GM12878 (cell line): ENCODE measurements at regions not wholly inside any gene's neighbourhood (a gene's known extent, or its start where the extent isn't known, plus 50 kb on each side); places are given as distances from the start of the nearest gene placed in this dataset.

Source experiments
- ATAC-seq: fragments of 200-7000 bp; cut with Tn5 transposase; 3 replicates; pipeline ENCODE4 v1.9.1; 2020; ENCODE audit warnings: mild to moderate bottlenecking, moderate library complexity
- BruUV-seq: library from RNA; stranded (reverse); fragments of 400-500 nt; replicated peaks from 2 replicates; lab custom pipeline; 2021; lab: Mats Ljungman, UMichigan
- CTCF ChIA-PET: fragments of 300-600 bp; sonication (Branson Sonifier 250); formaldehyde crosslinking; extraction: SDS; loops from one replicate; lab custom pipeline; 2021; ENCODE audit warnings: inconsistent platforms; lab: Yijun Ruan, JAX
- POLR2A ChIA-PET: fragments of 350-600 bp; formaldehyde crosslinking; extraction: SDS; loops from one replicate; lab custom pipeline; 2021; ENCODE audit warnings: inconsistent platforms; lab: Charles Lee
- RAD21 ChIA-PET: fragments of 300-600 bp; sonication (Branson Sonifier 250); formaldehyde crosslinking; loops from one replicate; lab custom pipeline; 2023; ENCODE audit warnings: antibody characterized with exemption; ENCODE audit not compliant: unreplicated experiment; lab: Charles Lee
- SMC1A ChIA-PET: fragments of 300-600 bp; sonication (Branson Sonifier 250); formaldehyde crosslinking; loops from one replicate; lab custom pipeline; 2023; ENCODE audit not compliant: unreplicated experiment, uncharacterized antibody; lab: Charles Lee
- DNase-seq: peaks from one replicate; pipeline ENCODE4 v3.0.0-alpha.2; 2011; ENCODE audit warnings: low read depth, low spot score
- FAIRE-seq: peaks from 3 replicates; lab custom pipeline; 2011; peaks lifted over from hg19 to GRCh38; lab: Jason Lieb, UNC
- H2AFZ ChIP-seq: 2 replicates; pipeline ENCODE4 v1.6.0; 2011; ENCODE audit warnings: low read depth, low read length, control low read depth; ENCODE audit not compliant: control insufficient read depth
- H3K27ac ChIP-seq: 2 replicates; pipeline ENCODE4 v1.5.1; 2011; ENCODE audit warnings: control low read depth; ENCODE audit not compliant: control insufficient read depth, insufficient read depth
- H3K27me3 ChIP-seq, 2 experiments: replicated peaks in 1 of 2; 2 replicates each; pipeline versions ENCODE4 v1.6.0 to v1.6.1; 2011; ENCODE audit warnings: low read length in 1 of 2; ENCODE audit not compliant: control insufficient read depth in 2 of 2, insufficient read depth in 2 of 2
- H3K36me3 ChIP-seq, 2 experiments: 2 replicates each; pipeline ENCODE4 v1.5.1; 2011; ENCODE audit warnings: low read length in 1 of 2; ENCODE audit not compliant: control insufficient read depth in 2 of 2, insufficient read depth in 2 of 2
- H3K4me1 ChIP-seq: 2 replicates; pipeline ENCODE4 v1.6.1; 2011; ENCODE audit warnings: mild to moderate bottlenecking, low read length, moderate library complexity, mixed read lengths; ENCODE audit not compliant: control insufficient read depth, insufficient read depth
- H3K4me2 ChIP-seq: 2 replicates; pipeline ENCODE4 v1.6.0; 2011; ENCODE audit warnings: control low read depth; ENCODE audit not compliant: control insufficient read depth, insufficient read depth
- H3K4me3 ChIP-seq: fragments of 200-600 bp; sonication (generic); 2 replicates; pipeline ENCODE4 v1.5.1; 2016
- H3K79me2 ChIP-seq: 2 replicates; pipeline ENCODE4 v1.6.0; 2011; ENCODE audit warnings: low read length; ENCODE audit not compliant: control insufficient read depth, insufficient read depth
- H3K9ac ChIP-seq: 2 replicates; pipeline ENCODE4 v1.8.0; 2011; ENCODE audit warnings: low read length, control low read depth, mixed read lengths; ENCODE audit not compliant: control insufficient read depth, insufficient read depth
- H3K9me3 ChIP-seq: replicated peaks from 3 replicates; pipeline ENCODE4 v1.5.1; 2011; ENCODE audit warnings: mild to moderate bottlenecking, low read length; ENCODE audit not compliant: control insufficient read depth, insufficient read depth
- H4K20me1 ChIP-seq: 2 replicates; pipeline ENCODE4 v1.6.0; 2011; ENCODE audit not compliant: control insufficient read depth, insufficient read depth
- CBX5 ChIP-seq: sonication (generic); IDR thresholded peaks from 2 replicates; pipeline ENCODE4 v1.6.1; 2016; ENCODE audit warnings: low read depth, moderate library complexity, mild to moderate bottlenecking, inconsistent platforms
- EZH2 ChIP-seq: IDR thresholded peaks from 2 replicates; pipeline ENCODE4 v1.6.1; 2012; ENCODE audit warnings: low read depth, mild to moderate bottlenecking, control low read depth, inconsistent platforms, low read length, borderline replicate concordance; ENCODE audit not compliant: control insufficient read depth
- IRF4 ChIP-seq: IDR thresholded peaks from 2 replicates; pipeline ENCODE4 v1.6.1; 2011; ENCODE audit warnings: low read depth, low read length
- JUND ChIP-seq: IDR thresholded peaks from 2 replicates; pipeline ENCODE4 v1.6.1; 2012; ENCODE audit warnings: low read depth, mild to moderate bottlenecking, low read length, improper control_type of control experiment, moderate library complexity
- RBBP5 ChIP-seq: fragments of 200-600 bp; sonication (generic); conservative IDR thresholded peaks from 2 replicates; pipeline ENCODE4 v1.6.1; 2016
- RELA ChIP-seq: fragments of 450-650 bp; IDR thresholded peaks from 2 replicates; pipeline ENCODE4 v1.8.0; 2014; ENCODE audit warnings: borderline replicate concordance; ENCODE audit not compliant: partially characterized antibody
- SIX5 ChIP-seq: IDR thresholded peaks from 2 replicates; pipeline ENCODE4 v1.6.1; 2011; ENCODE audit warnings: mild to moderate bottlenecking, low read depth, low read length, moderate library complexity; ENCODE audit not compliant: severe bottlenecking
- SMAD1 ChIP-seq: fragments of 450-650 bp; IDR thresholded peaks from 2 replicates; pipeline ENCODE4 v1.6.1; 2018; ENCODE audit warnings: mild to moderate bottlenecking, low read depth; ENCODE audit not compliant: partially characterized antibody
- SREBF1 ChIP-seq: IDR thresholded peaks from 2 replicates; pipeline ENCODE4 v1.6.1; 2012; ENCODE audit warnings: mild to moderate bottlenecking, low read length
- STAT3 ChIP-seq: IDR thresholded peaks from 2 replicates; pipeline ENCODE4 v1.6.1; 2011; ENCODE audit warnings: low read depth, low read length, improper control_type of control experiment
- SUPT20H ChIP-seq: IDR thresholded peaks from 2 replicates; pipeline ENCODE4 v1.6.1; 2011; ENCODE audit warnings: low read depth, mild to moderate bottlenecking, low read length, moderate library complexity, borderline replicate concordance; ENCODE audit not compliant: control insufficient read depth
- TCF12 ChIP-seq: IDR thresholded peaks from 2 replicates; pipeline ENCODE4 v1.6.1; 2011; ENCODE audit warnings: low read depth, mild to moderate bottlenecking, low read length
- ZNF217 ChIP-seq: fragments of 450-650 bp; IDR thresholded peaks from 2 replicates; pipeline ENCODE4 v1.6.1; 2017; ENCODE audit warnings: antibody characterized with exemption, mild to moderate bottlenecking
- WGBS: methylation state at CpG from one replicate; pipeline ENCODE4 v1.1.6; 2016; ENCODE audit warnings: low lambda C conversion rate; ENCODE audit not compliant: insufficient replicate concordance, insufficient coverage; ENCODE audit errors: missing lambda C conversion rate; 5-methylcytosine and 5-hydroxymethylcytosine counted together
- in situ Hi-C: fragments of 300-500 bp; cut with MboI; formaldehyde crosslinking; loops from 9 replicates; pipeline ENCODE4 v1.14.3; 2018; ENCODE audit warnings: mixed read lengths
- intact Hi-C: fragments of 100-400 bp; cut with micrococcal nuclease; formaldehyde crosslinking; loops from one replicate; pipeline ENCODE4 v1.14.2; 2022; ENCODE audit not compliant: unreplicated experiment
- TF ChIP-seq, protein P1 (sequence below): IDR thresholded peaks from 2 replicates; pipeline ENCODE4 v1.6.1; 2011; ENCODE audit warnings: low read depth, mild to moderate bottlenecking, low read length, moderate library complexity, borderline replicate concordance; ENCODE audit errors: extremely low read depth
- TF ChIP-seq, protein P2 (sequence below): fragments of 450-650 bp; IDR thresholded peaks from 2 replicates; pipeline ENCODE4 v1.6.1; 2016; ENCODE audit warnings: mild to moderate bottlenecking, moderate library complexity, borderline replicate concordance

DNA sequence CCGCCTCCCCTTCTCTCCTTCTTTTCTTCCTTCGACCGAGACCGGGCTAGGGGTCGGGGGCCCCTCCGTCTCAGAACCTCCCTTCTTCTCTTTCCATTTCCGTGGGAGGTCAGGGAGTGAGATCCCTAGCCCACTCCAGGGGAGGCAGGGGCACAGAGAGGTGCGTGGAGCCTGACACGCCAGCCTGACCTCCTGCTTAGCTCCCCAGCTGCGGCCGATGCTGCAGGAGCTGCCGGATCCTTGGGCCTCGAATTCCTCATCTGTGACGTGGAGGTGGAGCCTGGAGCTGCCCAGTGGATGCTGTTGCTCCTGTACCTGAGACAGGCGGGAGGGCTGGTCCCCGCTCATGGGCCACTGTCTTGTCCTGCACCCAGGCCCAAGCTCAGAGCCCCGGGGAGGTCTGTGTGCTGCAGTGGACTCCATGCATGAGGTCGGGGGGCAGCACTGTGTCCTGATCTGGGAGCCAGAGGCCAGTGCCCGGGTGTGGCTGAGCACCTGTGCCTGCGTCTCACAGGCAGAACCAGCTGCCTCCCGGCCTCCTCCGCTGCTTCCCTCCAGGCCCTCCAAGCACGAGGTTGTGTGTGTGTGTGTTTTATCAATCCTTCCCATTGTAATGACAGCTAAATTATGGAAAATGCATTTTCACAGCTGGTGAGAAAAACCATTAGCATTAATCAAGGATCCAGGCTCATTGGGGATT is 55.3 kb upstream of the TTC34 start:
- no TSS peak for BruUV-seq
- in situ Hi-C loops: no loop called here
- no peaks in the 10 kb centered on the region for H3K79me2 ChIP-seq
- no peaks in the 10 kb centered on the region; the same call in 2 of the 3 replicates for H3K9me3 ChIP-seq
- intact Hi-C loops: no loop called here
- TF ChIP-seq RELA (no peak), ZNF217 (no peak), SREBF1 (no peak), TCF12 (no peak)
- TF ChIP-seq, protein P1, sequence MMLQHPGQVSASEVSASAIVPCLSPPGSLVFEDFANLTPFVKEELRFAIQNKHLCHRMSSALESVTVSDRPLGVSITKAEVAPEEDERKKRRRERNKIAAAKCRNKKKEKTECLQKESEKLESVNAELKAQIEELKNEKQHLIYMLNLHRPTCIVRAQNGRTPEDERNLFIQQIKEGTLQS: no peak
- POLR2A ChIA-PET: no interaction called here
- no peak for FAIRE-seq
- H3K27me3 ChIP-seq: no peaks in the 10 kb centered on the region
- CTCF ChIA-PET: interaction anchor here (1.0 kb wide), 1 partner anchor 35 kb away, joined by 3 read pairs; no protein-coding TSS in a partner anchor
- H3K4me2 ChIP-seq: no peak overlapping the region
- H4K20me1 ChIP-seq: no peaks in the 10 kb centered on the region
- H3K4me1 ChIP-seq: no peaks in the 10 kb centered on the region
- no peak overlapping the region for H2AFZ ChIP-seq
- H3K36me3 ChIP-seq: no peaks in the 10 kb centered on the region
- DNase-seq: no peak
- no peak overlapping the region for H3K27ac ChIP-seq
- 37% methylated on average over 21 of the region's 23 CpGs for WGBS
- SMC1A ChIA-PET: no interaction called here
- RAD21 ChIA-PET: no interaction called here
- no peak overlapping the region for H3K4me3 ChIP-seq
- H3K9ac ChIP-seq: no peak overlapping the region
- no peak for ATAC-seq

DNA sequence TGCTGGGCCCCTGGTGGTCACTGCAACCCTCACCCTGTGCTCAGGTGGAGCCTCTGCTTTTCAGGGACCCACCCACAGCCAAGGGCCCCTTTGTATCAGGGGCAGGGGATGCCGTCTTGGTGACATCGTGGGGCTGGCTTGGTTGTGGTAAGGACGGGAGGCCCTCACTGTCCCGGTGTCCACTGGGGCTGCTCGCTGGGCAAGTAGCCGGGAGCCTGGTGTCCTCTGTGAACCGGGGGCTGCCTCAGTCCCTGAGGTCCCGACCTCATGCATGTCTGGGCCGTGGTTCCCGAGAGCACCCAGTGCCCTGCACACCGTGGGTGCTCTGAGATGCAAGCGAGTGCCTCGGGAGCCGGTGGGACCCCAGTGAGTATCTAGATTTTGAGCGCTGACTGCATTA is 56.0 kb upstream of the TTC34 start:
- no peak overlapping the region for H3K4me3 ChIP-seq
- no peaks in the 10 kb centered on the region for H4K20me1 ChIP-seq
- ChIA-PET POLR2A (no interaction called here), RAD21 (no interaction called here), CTCF (no interaction called here), SMC1A (no interaction called here)
- 45% methylated on average over 13 of the region's 15 CpGs for WGBS
- H2AFZ ChIP-seq: no peak overlapping the region
- no TSS peak for BruUV-seq
- FAIRE-seq (no peak), ATAC-seq (no peak), DNase-seq (no peak)
- in situ Hi-C loops: no loop called here
- no peaks in the 10 kb centered on the region for H3K79me2 ChIP-seq
- no peaks in the 10 kb centered on the region for H3K27me3 ChIP-seq
- H3K36me3 ChIP-seq: no peaks in the 10 kb centered on the region
- intact Hi-C loops: no loop called here
- no peak overlapping the region for H3K27ac ChIP-seq
- no peak overlapping the region for H3K9ac ChIP-seq
- no peak overlapping the region for H3K4me2 ChIP-seq
- H3K9me3 ChIP-seq: no peaks in the 10 kb centered on the region; the same call in 2 of the 3 replicates
- no peaks in the 10 kb centered on the region for H3K4me1 ChIP-seq
- TF ChIP-seq SUPT20H (no peak), JUND (no peak), CBX5 (no peak), IRF4 (no peak), SIX5 (no peak), EZH2 (no peak), STAT3 (no peak), SMAD1 (no peak), RBBP5 (no peak)
- TF ChIP-seq, protein P2, sequence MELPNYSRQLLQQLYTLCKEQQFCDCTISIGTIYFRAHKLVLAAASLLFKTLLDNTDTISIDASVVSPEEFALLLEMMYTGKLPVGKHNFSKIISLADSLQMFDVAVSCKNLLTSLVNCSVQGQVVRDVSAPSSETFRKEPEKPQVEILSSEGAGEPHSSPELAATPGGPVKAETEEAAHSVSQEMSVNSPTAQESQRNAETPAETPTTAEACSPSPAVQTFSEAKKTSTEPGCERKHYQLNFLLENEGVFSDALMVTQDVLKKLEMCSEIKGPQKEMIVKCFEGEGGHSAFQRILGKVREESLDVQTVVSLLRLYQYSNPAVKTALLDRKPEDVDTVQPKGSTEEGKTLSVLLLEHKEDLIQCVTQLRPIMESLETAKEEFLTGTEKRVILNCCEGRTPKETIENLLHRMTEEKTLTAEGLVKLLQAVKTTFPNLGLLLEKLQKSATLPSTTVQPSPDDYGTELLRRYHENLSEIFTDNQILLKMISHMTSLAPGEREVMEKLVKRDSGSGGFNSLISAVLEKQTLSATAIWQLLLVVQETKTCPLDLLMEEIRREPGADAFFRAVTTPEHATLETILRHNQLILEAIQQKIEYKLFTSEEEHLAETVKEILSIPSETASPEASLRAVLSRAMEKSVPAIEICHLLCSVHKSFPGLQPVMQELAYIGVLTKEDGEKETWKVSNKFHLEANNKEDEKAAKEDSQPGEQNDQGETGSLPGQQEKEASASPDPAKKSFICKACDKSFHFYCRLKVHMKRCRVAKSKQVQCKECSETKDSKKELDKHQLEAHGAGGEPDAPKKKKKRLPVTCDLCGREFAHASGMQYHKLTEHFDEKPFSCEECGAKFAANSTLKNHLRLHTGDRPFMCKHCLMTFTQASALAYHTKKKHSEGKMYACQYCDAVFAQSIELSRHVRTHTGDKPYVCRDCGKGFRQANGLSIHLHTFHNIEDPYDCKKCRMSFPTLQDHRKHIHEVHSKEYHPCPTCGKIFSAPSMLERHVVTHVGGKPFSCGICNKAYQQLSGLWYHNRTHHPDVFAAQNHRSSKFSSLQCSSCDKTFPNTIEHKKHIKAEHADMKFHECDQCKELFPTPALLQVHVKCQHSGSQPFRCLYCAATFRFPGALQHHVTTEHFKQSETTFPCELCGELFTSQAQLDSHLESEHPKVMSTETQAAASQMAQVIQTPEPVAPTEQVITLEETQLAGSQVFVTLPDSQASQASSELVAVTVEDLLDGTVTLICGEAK: no peak
